Thyroid gland (tissue), 4 donors: ENCODE measurements at regions not wholly inside any gene's neighbourhood (a gene's known extent, or its start where the extent isn't known, plus 50 kb on each side); places are given as distances from the start of the nearest gene placed in this dataset.

Experiments used
- POLR2A ChIP-seq, 2 donors: fragments of 450-650 bp; IDR thresholded peaks; one replicate each; pipeline ENCODE4 v1.6.1; 2017; ENCODE audit warnings: antibody characterized with exemption in 2 of 2, mild to moderate bottlenecking in 2 of 2, moderate library complexity in 1 of 2
- TF ChIP-seq, protein P1 (sequence below), 6 experiments: fragments of 200-600 bp in 3 of 6; fragments of 450-650 bp in 3 of 6; sonication (generic) in 3 of 6; IDR thresholded peaks; one replicate each; pipeline ENCODE4 v1.5.1; 2016 to 2019; ENCODE audit warnings: antibody characterized with exemption in 6 of 6, mild to moderate bottlenecking in 2 of 6, inconsistent platforms in 1 of 6, moderate library complexity in 1 of 6

DNA sequence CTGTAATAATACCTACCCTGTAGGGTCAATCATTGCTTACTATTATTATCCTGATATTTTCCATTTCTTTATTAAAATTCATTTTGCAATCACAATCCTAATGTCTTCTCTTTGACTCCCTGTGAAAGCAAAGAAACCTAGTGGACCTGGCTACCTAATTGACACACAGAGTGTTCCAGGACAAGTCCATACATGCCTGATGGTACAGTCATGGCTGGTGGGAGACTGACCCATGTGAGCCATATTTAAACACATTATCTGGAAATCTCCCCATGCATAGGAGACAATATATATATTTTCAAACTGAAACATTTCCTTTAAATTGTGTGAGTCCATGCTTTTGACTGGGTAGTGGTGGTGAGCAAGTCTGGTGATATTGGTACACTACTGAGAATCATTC, 230.6 kb upstream of the DACH1 start:
- TF ChIP-seq, protein P1, sequence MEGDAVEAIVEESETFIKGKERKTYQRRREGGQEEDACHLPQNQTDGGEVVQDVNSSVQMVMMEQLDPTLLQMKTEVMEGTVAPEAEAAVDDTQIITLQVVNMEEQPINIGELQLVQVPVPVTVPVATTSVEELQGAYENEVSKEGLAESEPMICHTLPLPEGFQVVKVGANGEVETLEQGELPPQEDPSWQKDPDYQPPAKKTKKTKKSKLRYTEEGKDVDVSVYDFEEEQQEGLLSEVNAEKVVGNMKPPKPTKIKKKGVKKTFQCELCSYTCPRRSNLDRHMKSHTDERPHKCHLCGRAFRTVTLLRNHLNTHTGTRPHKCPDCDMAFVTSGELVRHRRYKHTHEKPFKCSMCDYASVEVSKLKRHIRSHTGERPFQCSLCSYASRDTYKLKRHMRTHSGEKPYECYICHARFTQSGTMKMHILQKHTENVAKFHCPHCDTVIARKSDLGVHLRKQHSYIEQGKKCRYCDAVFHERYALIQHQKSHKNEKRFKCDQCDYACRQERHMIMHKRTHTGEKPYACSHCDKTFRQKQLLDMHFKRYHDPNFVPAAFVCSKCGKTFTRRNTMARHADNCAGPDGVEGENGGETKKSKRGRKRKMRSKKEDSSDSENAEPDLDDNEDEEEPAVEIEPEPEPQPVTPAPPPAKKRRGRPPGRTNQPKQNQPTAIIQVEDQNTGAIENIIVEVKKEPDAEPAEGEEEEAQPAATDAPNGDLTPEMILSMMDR (IDR thresholded peaks at IDR 0.05): no peak
- TF ChIP-seq POLR2A (IDR thresholded peaks at IDR 0.05): no peak
